WTC11 (cell line): ENCODE measurements at regions not wholly inside any gene's neighbourhood (a gene's known extent, or its start where the extent isn't known, plus 50 kb on each side); places are given as distances from the start of the nearest gene placed in this dataset.

Source experiments
- ATAC-seq: fragments of 200-7000 bp; cut with Tn5 transposase; 2 replicates; pipeline ENCODE4 v1.10.0; 2021; ENCODE audit warnings: mild to moderate bottlenecking, moderate library complexity
- CTCF ChIA-PET: fragments of 300-600 bp; sonication (Branson Sonifier 250); formaldehyde crosslinking; loops from one replicate; lab custom pipeline; 2021; ENCODE audit warnings: antibody characterized with exemption; lab: Charles Lee
- POLR2A ChIA-PET: fragments of 350-600 bp; sonication (Branson Sonifier 250); formaldehyde crosslinking; loops from one replicate; lab custom pipeline; 2021; ENCODE audit warnings: antibody characterized with exemption; lab: Charles Lee
- DNase-seq: peaks from one replicate; pipeline ENCODE4 v3.0.0; 2021; ENCODE audit warnings: low spot score
- H3K27ac Mint-ChIP-seq: 2 replicates; pipeline ENCODE4 v1.8.0; 2021; ENCODE audit warnings: mixed read lengths
- H3K27me3 Mint-ChIP-seq: 2 replicates; pipeline ENCODE4 v1.8.0; 2021; ENCODE audit warnings: low read depth, mild to moderate bottlenecking, moderate library complexity, mixed read lengths
- H3K36me3 Mint-ChIP-seq: 2 replicates; pipeline ENCODE4 v1.8.0; 2021; ENCODE audit warnings: mixed read lengths
- H3K4me1 Mint-ChIP-seq: 2 replicates; pipeline ENCODE4 v1.8.0; 2022; ENCODE audit warnings: mixed read lengths
- H3K4me3 Mint-ChIP-seq: 2 replicates; pipeline ENCODE4 v1.8.0; 2021; ENCODE audit warnings: mild to moderate bottlenecking, moderate library complexity, mixed read lengths
- H3K9me3 Mint-ChIP-seq: 2 replicates; pipeline ENCODE4 v1.8.0; 2021; ENCODE audit warnings: mixed read lengths
- ATF1 ChIP-seq: sonication (generic); formaldehyde crosslinking; IDR thresholded peaks from 2 replicates; pipeline ENCODE4 v1.8.1; 2023; ENCODE audit warnings: mild to moderate bottlenecking, moderate library complexity, missing genetic modification reagents
- ATF6 ChIP-seq: sonication (generic); formaldehyde crosslinking; IDR thresholded peaks from 2 replicates; pipeline ENCODE4 v1.8.1; 2023; ENCODE audit warnings: mild to moderate bottlenecking, missing genetic modification reagents
- IRF1 ChIP-seq: sonication (generic); formaldehyde crosslinking; IDR thresholded peaks from 2 replicates; pipeline ENCODE4 v1.8.0; 2023; ENCODE audit warnings: missing genetic modification reagents
- MAX ChIP-seq: sonication (generic); formaldehyde crosslinking; IDR thresholded peaks from 2 replicates; pipeline ENCODE4 v1.8.0; 2022; ENCODE audit warnings: mild to moderate bottlenecking, missing genetic modification reagents
- TCF7 ChIP-seq: sonication (generic); formaldehyde crosslinking; IDR thresholded peaks from 2 replicates; pipeline ENCODE4 v1.8.0; 2022; ENCODE audit warnings: mild to moderate bottlenecking, low read depth, missing genetic modification reagents, moderate library complexity
- USF2 ChIP-seq: sonication (generic); formaldehyde crosslinking; IDR thresholded peaks from 2 replicates; pipeline ENCODE4 v1.8.1; 2023; ENCODE audit warnings: mild to moderate bottlenecking, missing genetic modification reagents, moderate library complexity
- ZNF138 ChIP-seq: sonication (generic); formaldehyde crosslinking; conservative IDR thresholded peaks from 2 replicates; pipeline ENCODE4 v1.8.1; 2022; ENCODE audit warnings: mild to moderate bottlenecking, moderate library complexity, missing genetic modification reagents
- ZNF219 ChIP-seq: sonication (generic); formaldehyde crosslinking; IDR thresholded peaks from 2 replicates; pipeline ENCODE4 v1.8.0; 2023; ENCODE audit warnings: missing genetic modification reagents, mild to moderate bottlenecking, borderline replicate concordance
- ZNF281 ChIP-seq: sonication (generic); formaldehyde crosslinking; IDR thresholded peaks from 2 replicates; pipeline ENCODE4 v1.8.0; 2023; ENCODE audit warnings: mild to moderate bottlenecking, missing genetic modification reagents
- ZNF423 ChIP-seq: fragments of 250-450 bp; sonication (Bioruptor Pico); IDR thresholded peaks from 2 replicates; pipeline ENCODE4 v2.1.2; 2022; ENCODE audit warnings: mild to moderate bottlenecking, moderate library complexity
- ZNF425 ChIP-seq: fragments of 250-450 bp; sonication (Bioruptor Pico); conservative IDR thresholded peaks from 2 replicates; pipeline ENCODE4 v1.9.0; 2021; ENCODE audit warnings: mild to moderate bottlenecking
- ZNF532 ChIP-seq: fragments of 250-450 bp; sonication (Bioruptor Pico); IDR thresholded peaks from 2 replicates; pipeline ENCODE4 v1.9.0; 2021; ENCODE audit warnings: mild to moderate bottlenecking, borderline replicate concordance

- TF ChIP-seq ZNF425, result no peak
- no peak for TF ChIP-seq MAX (CRISPR knock-in tag)
- no peak for TF ChIP-seq ZNF219 (CRISPR knock-in tag)
- no peak for TF ChIP-seq ZNF532 (CRISPR knock-in tag)
- no peak for TF ChIP-seq ZNF281 (CRISPR knock-in tag)
- TF ChIP-seq ATF1, result no peak
- TF ChIP-seq ATF6, result no peak
Measured at GRCh38 chr4:25477221-25477620, 100.2 kb downstream of the ANAPC4 start (continued).

GRCh38 chr4:25481648-25482047 is 104.6 kb downstream of the ANAPC4 start:
- Mint-ChIP-seq H3K36me3 (peaks cover 5% of the 10 kb centered on the region), H3K27ac (no peak overlapping the region), H3K4me1 (peaks cover 52% of the 10 kb centered on the region), H3K4me3 (peak overlapping the region; percentile 34), H3K27me3 (peaks cover 70% of the 10 kb centered on the region), H3K9me3 (peaks cover 17% of the 10 kb centered on the region)
- ChIA-PET POLR2A (no interaction called here), CTCF (interaction anchor here (0.5 to 1.3 kb wide), 3 partner anchors 40 to 105 kb away, joined by 3 to 5 read pairs (median 4); partner anchors contain the start of gene ANAPC4)
- ATAC-seq (peak; percentile 91), DNase-seq (no peak)
- TF ChIP-seq ZNF138 (CRISPR knock-in tag) (no peak), ZNF423 (no peak), USF2 (CRISPR knock-in tag) (no peak), IRF1 (no peak), TCF7 (no peak)
- TF ChIP-seq, all 79 proteins: peak for 0
